SH-SY5Y (cell line): ENCODE measurements at regions not wholly inside any gene's neighbourhood (a gene's known extent, or its start where the extent isn't known, plus 50 kb on each side); places are given as distances from the start of the nearest gene placed in this dataset.
A peak's percentile ranks its signal among the peaks of the same experiment; 100 is the strongest.

ENCODE experiments used
- GATA2 ChIP-seq: IDR thresholded peaks from 2 replicates; pipeline ENCODE4 v1.6.1; 2011; ENCODE audit warnings: mild to moderate bottlenecking, low read depth, low read length
- GATA3 ChIP-seq: IDR thresholded peaks from 2 replicates; pipeline ENCODE4 v1.6.1; 2011; ENCODE audit warnings: low read depth, mild to moderate bottlenecking, low read length, moderate library complexity

DNA sequence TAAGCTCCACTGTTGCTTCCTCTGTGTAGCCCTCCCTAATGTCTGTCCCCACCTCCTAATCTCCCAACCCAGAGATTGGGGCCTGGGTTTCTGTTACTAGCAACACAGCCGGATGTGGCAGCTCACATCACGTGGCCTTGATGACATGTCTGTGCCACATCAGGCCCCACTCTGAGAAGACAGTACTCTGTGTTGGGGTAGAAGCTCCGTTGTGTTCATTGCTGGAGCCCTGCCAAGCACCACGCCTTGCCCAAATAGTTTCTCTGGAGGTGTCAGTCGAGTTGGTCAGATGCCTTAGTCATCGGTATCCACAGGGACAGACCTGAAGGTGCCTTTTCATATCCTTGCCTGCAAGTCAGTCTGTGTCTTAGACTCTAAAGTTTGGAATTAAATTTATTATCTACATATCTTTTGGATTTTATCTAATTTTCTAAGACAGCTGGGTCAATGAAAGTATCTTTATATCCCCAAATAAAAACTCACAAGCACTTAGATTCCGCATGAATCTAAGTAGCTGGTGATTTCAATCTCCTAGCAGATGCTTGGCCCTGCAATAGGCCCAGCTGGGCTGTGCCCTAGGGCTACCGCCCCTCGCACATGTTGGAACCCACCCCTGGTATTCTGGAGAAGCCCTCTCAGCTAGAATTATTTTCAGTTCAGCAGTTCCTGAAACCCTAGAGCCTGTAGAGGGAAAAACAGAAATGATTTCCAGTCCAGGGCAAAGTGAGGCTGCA lies 204.0 kb upstream of the TSHZ3 start:
- TF ChIP-seq GATA2 (peak; percentile 68), GATA3 (peak; percentile 70)
